HCT116 (cell line): ENCODE measurements at regions not wholly inside any gene's neighbourhood (a gene's known extent, or its start where the extent isn't known, plus 50 kb on each side); places are given as distances from the start of the nearest gene placed in this dataset.

Source experiments
- ATAC-seq: fragments of 200-7000 bp; cut with Tn5 transposase; 2 replicates; pipeline ENCODE4 v1.9.1; 2020; ENCODE audit warnings: mild to moderate bottlenecking, moderate library complexity
- BruUV-seq: library from RNA; stranded (reverse); fragments of 400-500 nt; replicated peaks from 2 replicates; lab custom pipeline; 2021; lab: Mats Ljungman, UMichigan
- CTCF ChIA-PET: fragments of 300-600 bp; sonication (Branson Sonifier 250); formaldehyde crosslinking; loops from one replicate; lab custom pipeline; 2021; ENCODE audit warnings: antibody characterized with exemption; lab: Charles Lee
- POLR2A ChIA-PET: fragments of 300-600, 350-600 bp; sonication (Branson Sonifier 250); formaldehyde crosslinking; loops from one replicate; lab custom pipeline; 2021; ENCODE audit warnings: antibody characterized with exemption; lab: Charles Lee
- RAD21 ChIA-PET, 2 experiments: fragments of 300-600 bp; sonication (Branson Sonifier 250); formaldehyde crosslinking; loops; one replicate each; lab custom pipeline; 2023; ENCODE audit warnings: low total read pairs in 2 of 2; ENCODE audit not compliant: uncharacterized antibody in 2 of 2, unreplicated experiment in 2 of 2, low non-redundant PET in 1 of 2; lab: Charles Lee
- DNase-seq: peaks from one replicate; pipeline ENCODE4 v3.0.0-alpha.2; 2010; ENCODE audit warnings: low read depth, low spot score
- H2AFZ ChIP-seq: fragments of 200-600 bp; shearing (Covaris generic), sonication (generic); 2 replicates; pipeline ENCODE4 v1.6.1; 2017; ENCODE audit warnings: low read depth, mixed run types, mixed read lengths, antibody characterized with exemption, low read length; ENCODE audit not compliant: poor library complexity, severe bottlenecking
- H3K27ac ChIP-seq: 2 replicates; pipeline ENCODE4 v1.5.1; 2012; ENCODE audit warnings: low read depth, low read length
- H3K27me3 ChIP-seq: fragments of 200-600 bp; sonication (generic); 2 replicates; pipeline ENCODE4 v1.6.1; 2016; ENCODE audit warnings: mixed run types, low read length, mixed read lengths; ENCODE audit not compliant: insufficient read depth
- H3K36me3 ChIP-seq, 2 experiments: fragments of 200-500 bp in 1 of 2; fragments of 200-600 bp in 1 of 2; sonication (Bioruptor generic) in 1 of 2; sonication (generic) in 1 of 2; 2 replicates each; pipeline versions ENCODE4 v1.5.1 to v1.6.1; 2014 to 2016; ENCODE audit warnings: low read length in 2 of 2, inconsistent platforms in 1 of 2, mixed read lengths in 1 of 2, mixed run types in 1 of 2; ENCODE audit not compliant: insufficient read depth in 2 of 2, control insufficient read depth in 1 of 2
- H3K4me1 ChIP-seq, 2 experiments: fragments of 200-600 bp in 1 of 2; sonication (generic) in 1 of 2; 2 replicates each; pipeline versions ENCODE4 v1.5.1 to v1.6.1; 2012 to 2017; ENCODE audit warnings: low read length in 2 of 2, inconsistent platforms in 1 of 2, mild to moderate bottlenecking in 1 of 2, mixed read lengths in 1 of 2, mixed run types in 1 of 2, moderate library complexity in 1 of 2; ENCODE audit not compliant: insufficient read depth in 2 of 2, control insufficient read depth in 1 of 2
- H3K4me2 ChIP-seq: fragments of 200-600 bp; sonication (generic); 2 replicates; pipeline ENCODE4 v1.6.1; 2017; ENCODE audit warnings: mixed run types, low read length, mixed read lengths
- H3K4me3 ChIP-seq, 2 experiments: fragments of 200-600 bp in 1 of 2; sonication (generic) in 1 of 2; replicated peaks in 1 of 2; 2 replicates each; pipeline ENCODE4 v1.5.1; 2011 to 2016; ENCODE audit warnings: low read length in 2 of 2, control low read depth in 1 of 2, low read depth in 1 of 2, mild to moderate bottlenecking in 1 of 2, mixed read lengths in 1 of 2, mixed run types in 1 of 2
- H3K79me2 ChIP-seq: fragments of 200-600 bp; sonication (generic); 2 replicates; pipeline ENCODE4 v1.6.1; 2017; ENCODE audit warnings: mild to moderate bottlenecking, mixed run types, low read length, moderate library complexity, mixed read lengths; ENCODE audit not compliant: insufficient read depth
- H3K9ac ChIP-seq: fragments of 200-600 bp; sonication (generic); 2 replicates; pipeline ENCODE4 v1.6.1; 2016; ENCODE audit warnings: low read length, mixed read lengths
- H3K9me2 ChIP-seq: fragments of 200-600 bp; sonication (generic), shearing (Covaris generic); 2 replicates; pipeline ENCODE4 v1.6.1; 2017; ENCODE audit warnings: mixed run types, mild to moderate bottlenecking, moderate library complexity; ENCODE audit not compliant: insufficient read depth
- H3K9me3 ChIP-seq, 2 experiments: fragments of 200-500 bp in 1 of 2; fragments of 200-600 bp in 1 of 2; sonication (Bioruptor generic) in 1 of 2; sonication (generic) in 1 of 2; 2 replicates each; pipeline ENCODE4 v1.6.1; 2014 to 2017; ENCODE audit warnings: low read length in 2 of 2, mixed read lengths in 2 of 2, inconsistent platforms in 1 of 2, low read depth in 1 of 2, mild to moderate bottlenecking in 1 of 2, mixed run types in 1 of 2, moderate library complexity in 1 of 2; ENCODE audit not compliant: control insufficient read depth in 1 of 2, insufficient read depth in 1 of 2
- H4K20me1 ChIP-seq: fragments of 200-600 bp; sonication (generic), shearing (Covaris generic); 2 replicates; pipeline ENCODE4 v1.6.1; 2017; ENCODE audit warnings: mixed run types, mild to moderate bottlenecking, moderate library complexity; ENCODE audit not compliant: insufficient read depth
- CEBPB ChIP-seq: IDR thresholded peaks from 2 replicates; pipeline ENCODE4 v1.6.1; 2012; ENCODE audit warnings: low read depth
- CTCF ChIP-seq, 3 experiments: fragments of 200-600 bp in 1 of 3; sonication (generic) in 1 of 3; IDR thresholded peaks in 2 of 3; conservative IDR thresholded peaks in 1 of 3; 2 replicates each; pipeline ENCODE4 v1.5.1; 2012 to 2017; ENCODE audit warnings: low read depth in 2 of 3, low read length in 2 of 3, antibody characterized with exemption in 1 of 3, borderline replicate concordance in 1 of 3, control low read depth in 1 of 3, mild to moderate bottlenecking in 1 of 3, mixed read lengths in 1 of 3, mixed run types in 1 of 3, moderate library complexity in 1 of 3; ENCODE audit not compliant: insufficient read depth in 1 of 3
- EGR1 ChIP-seq: IDR thresholded peaks from 2 replicates; pipeline ENCODE4 v1.6.1; 2012; ENCODE audit warnings: low read depth
- EZH2phosphoT487 ChIP-seq: fragments of 200-600 bp; IDR thresholded peaks from 2 replicates; pipeline ENCODE4 v1.6.1; 2018; ENCODE audit warnings: antibody characterized with exemption, borderline replicate concordance
- MAX ChIP-seq: IDR thresholded peaks from 2 replicates; pipeline ENCODE4 v1.6.1; 2012
- SP1 ChIP-seq: IDR thresholded peaks from 2 replicates; pipeline ENCODE4 v1.6.1; 2012; ENCODE audit warnings: low read depth
- TCF7L2 ChIP-seq: IDR thresholded peaks from 2 replicates; pipeline ENCODE4 v1.7.0; 2011; ENCODE audit warnings: borderline replicate concordance, inconsistent platforms; ENCODE audit not compliant: insufficient read depth, insufficient read length; ENCODE audit errors: extremely low read depth
- intact Hi-C: fragments of 100-400 bp; cut with micrococcal nuclease; formaldehyde crosslinking; loops from 2 replicates; pipeline ENCODE4 v1.10.0; 2022

GRCh38 chr14:32277998-32278397 lies 51.1 kb upstream of the AKAP6 start:
- Histone ChIP-seq H3K27me3 (no peaks in the 10 kb centered on the region), H2AFZ (no peak overlapping the region), H3K4me2 (no peak overlapping the region), H3K27ac (no peak overlapping the region), H4K20me1 (no peaks in the 10 kb centered on the region), H3K79me2 (no peaks in the 10 kb centered on the region), H3K9me3 (no peaks in the 10 kb centered on the region), H3K36me3 (no peaks in the 10 kb centered on the region), H3K9me2 (no peaks in the 10 kb centered on the region), H3K4me1 (no peaks in the 10 kb centered on the region), H3K9ac (no peak overlapping the region), H3K4me3 (no peak overlapping the region)
- no peak for ATAC-seq
- TF ChIP-seq EZH2phosphoT487 (no peak), TCF7L2 (no peak), EGR1 (no peak), MAX (no peak), SP1 (no peak), CEBPB (no peak), CTCF (IDR thresholded peaks at IDR 0.05 in 2 of 3, conservative IDR thresholded peaks at IDR 0.05 in 1 of 3; ENCODE audit: borderline replicate concordance in 1 of 3, insufficient read depth in 1 of 3, low read depth in 2 of 3, low read length in 2 of 3) (no peak)
- no TSS peak for BruUV-seq
- ChIA-PET RAD21 (no interaction called here), CTCF (no interaction called here), POLR2A (no interaction called here)
- intact Hi-C loops: no loop called here
- DNase-seq: no peak
